OCI-LY7 (cell line): ENCODE measurements at regions not wholly inside any gene's neighbourhood (a gene's known extent, or its start where the extent isn't known, plus 50 kb on each side); places are given as distances from the start of the nearest gene placed in this dataset.

Experiments used
- BruUV-seq: library from RNA; stranded (reverse); fragments of 400-500 nt; replicated peaks from 2 replicates; lab custom pipeline; 2021; lab: Mats Ljungman, UMichigan
- CTCF ChIA-PET: fragments of 300-600 bp; sonication (Branson Sonifier 250); formaldehyde crosslinking; loops from one replicate; lab custom pipeline; 2022; ENCODE audit warnings: antibody characterized with exemption; ENCODE audit not compliant: unreplicated experiment; lab: Charles Lee
- POLR2A ChIA-PET: fragments of 300-600 bp; sonication (Branson Sonifier 250); formaldehyde crosslinking; loops from one replicate; lab custom pipeline; 2022; ENCODE audit warnings: antibody characterized with exemption; lab: Charles Lee
- DNase-seq: peaks from one replicate; pipeline ENCODE4 v3.0.0-alpha.2; 2015; ENCODE audit warnings: low spot score
- H2AFZ ChIP-seq: fragments of 200-600 bp; sonication (generic), shearing (Covaris generic); 2 replicates; pipeline ENCODE4 v1.6.1; 2014; ENCODE audit warnings: mild to moderate bottlenecking, antibody characterized with exemption, low read length, moderate library complexity
- H3K27ac ChIP-seq: fragments of 200-600 bp; sonication (generic); 2 replicates; pipeline ENCODE4 v1.5.1; 2014; ENCODE audit warnings: mixed run types, low read depth, mild to moderate bottlenecking, moderate library complexity, low read length, inconsistent platforms; ENCODE audit not compliant: poor library complexity, severe bottlenecking
- H3K36me3 ChIP-seq: fragments of 200-600 bp; sonication (generic); 2 replicates; pipeline ENCODE4 v1.6.1; 2014; ENCODE audit warnings: mild to moderate bottlenecking, antibody characterized with exemption, low read length, moderate library complexity, mixed read lengths; ENCODE audit not compliant: insufficient read depth
- H3K4me1 ChIP-seq: fragments of 200-600 bp; sonication (generic); 2 replicates; pipeline ENCODE4 v1.5.1; 2014; ENCODE audit warnings: mild to moderate bottlenecking, low read length; ENCODE audit not compliant: insufficient read depth, poor library complexity, severe bottlenecking
- H3K4me2 ChIP-seq: fragments of 200-600 bp; sonication (generic); 2 replicates; pipeline ENCODE4 v1.6.1; 2014; ENCODE audit warnings: mild to moderate bottlenecking, low read length
- H3K4me3 ChIP-seq: fragments of 200-600 bp; sonication (generic); 2 replicates; pipeline ENCODE4 v1.5.1; 2014; ENCODE audit warnings: mild to moderate bottlenecking, low read depth, low read length; ENCODE audit not compliant: poor library complexity, severe bottlenecking
- H3K79me2 ChIP-seq: fragments of 200-600 bp; sonication (generic); 2 replicates; pipeline ENCODE4 v1.6.1; 2016; ENCODE audit warnings: low read depth, mild to moderate bottlenecking, low read length, moderate library complexity, mixed read lengths; ENCODE audit not compliant: insufficient read depth
- H3K9me2 ChIP-seq: fragments of 200-600 bp; sonication (generic); 2 replicates; pipeline ENCODE4 v1.6.1; 2016; ENCODE audit warnings: mild to moderate bottlenecking, low read length, mixed read lengths; ENCODE audit not compliant: insufficient read depth
- H3K9me3 ChIP-seq: fragments of 200-600 bp; sonication (generic); 2 replicates; pipeline ENCODE4 v1.6.1; 2014; ENCODE audit warnings: mild to moderate bottlenecking, mixed run types, low read length, mixed read lengths
- H4K20me1 ChIP-seq: fragments of 200-600 bp; sonication (generic); 2 replicates; pipeline ENCODE4 v1.6.1; 2014; ENCODE audit warnings: mild to moderate bottlenecking, antibody characterized with exemption, low read length, moderate library complexity, mixed read lengths; ENCODE audit not compliant: insufficient read depth
- EZH2phosphoT487 ChIP-seq: fragments of 200-600 bp; sonication (generic); IDR thresholded peaks from 2 replicates; pipeline ENCODE4 v1.6.1; 2018; ENCODE audit warnings: low read depth, borderline replicate concordance, mild to moderate bottlenecking, mixed run types, antibody characterized with exemption, low read length, moderate library complexity, mixed read lengths
- intact Hi-C: fragments of 100-400 bp; cut with micrococcal nuclease; formaldehyde crosslinking; loops from one replicate; pipeline ENCODE4 v1.10.0; 2022; ENCODE audit not compliant: unreplicated experiment
- TF ChIP-seq, protein P1 (sequence below): fragments of 200-600 bp; sonication (generic); conservative IDR thresholded peaks from 2 replicates; pipeline ENCODE4 v1.5.1; 2014; ENCODE audit warnings: mild to moderate bottlenecking, antibody characterized with exemption, low read length, moderate library complexity, mixed read lengths

DNA sequence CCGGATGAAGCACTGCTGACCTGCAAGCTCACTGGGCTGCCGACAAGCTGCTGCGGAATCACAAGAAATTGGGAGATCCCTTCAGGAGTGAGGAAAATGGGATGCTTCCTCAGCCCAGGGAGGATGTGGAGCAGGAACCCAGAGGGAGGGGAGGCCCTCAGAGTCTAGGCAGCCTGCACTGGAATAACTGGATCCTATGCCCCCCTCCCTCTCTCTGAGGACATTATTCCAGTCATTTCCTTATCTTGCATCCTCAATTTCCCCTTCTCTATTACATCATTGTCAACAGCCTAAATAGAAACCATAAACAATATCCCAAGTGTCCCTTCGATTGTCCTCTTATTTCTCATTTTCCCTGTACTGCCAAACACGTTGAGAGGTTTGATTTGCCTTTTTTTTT is 169.0 kb downstream of the OPA1 start:
- TF ChIP-seq EZH2phosphoT487: no peak
- TF ChIP-seq, protein P1, sequence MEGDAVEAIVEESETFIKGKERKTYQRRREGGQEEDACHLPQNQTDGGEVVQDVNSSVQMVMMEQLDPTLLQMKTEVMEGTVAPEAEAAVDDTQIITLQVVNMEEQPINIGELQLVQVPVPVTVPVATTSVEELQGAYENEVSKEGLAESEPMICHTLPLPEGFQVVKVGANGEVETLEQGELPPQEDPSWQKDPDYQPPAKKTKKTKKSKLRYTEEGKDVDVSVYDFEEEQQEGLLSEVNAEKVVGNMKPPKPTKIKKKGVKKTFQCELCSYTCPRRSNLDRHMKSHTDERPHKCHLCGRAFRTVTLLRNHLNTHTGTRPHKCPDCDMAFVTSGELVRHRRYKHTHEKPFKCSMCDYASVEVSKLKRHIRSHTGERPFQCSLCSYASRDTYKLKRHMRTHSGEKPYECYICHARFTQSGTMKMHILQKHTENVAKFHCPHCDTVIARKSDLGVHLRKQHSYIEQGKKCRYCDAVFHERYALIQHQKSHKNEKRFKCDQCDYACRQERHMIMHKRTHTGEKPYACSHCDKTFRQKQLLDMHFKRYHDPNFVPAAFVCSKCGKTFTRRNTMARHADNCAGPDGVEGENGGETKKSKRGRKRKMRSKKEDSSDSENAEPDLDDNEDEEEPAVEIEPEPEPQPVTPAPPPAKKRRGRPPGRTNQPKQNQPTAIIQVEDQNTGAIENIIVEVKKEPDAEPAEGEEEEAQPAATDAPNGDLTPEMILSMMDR: no peak
- Histone ChIP-seq H3K4me2 (no peak overlapping the region), H2AFZ (no peak overlapping the region), H3K4me3 (no peak overlapping the region), H3K27ac (no peak overlapping the region), H3K4me1 (no peaks in the 10 kb centered on the region), H3K9me3 (peaks cover 13% of the 10 kb centered on the region), H3K36me3 (no peaks in the 10 kb centered on the region), H3K9me2 (no peaks in the 10 kb centered on the region), H3K79me2 (no peaks in the 10 kb centered on the region), H4K20me1 (no peaks in the 10 kb centered on the region)
- intact Hi-C loops: no loop called here
- no TSS peak for BruUV-seq
- CTCF ChIA-PET: no interaction called here
- POLR2A ChIA-PET: interaction anchor here (0.7 kb wide), 1 partner anchor 139 kb away, joined by 6 read pairs; no protein-coding TSS in a partner anchor
- DNase-seq: no peak

DNA sequence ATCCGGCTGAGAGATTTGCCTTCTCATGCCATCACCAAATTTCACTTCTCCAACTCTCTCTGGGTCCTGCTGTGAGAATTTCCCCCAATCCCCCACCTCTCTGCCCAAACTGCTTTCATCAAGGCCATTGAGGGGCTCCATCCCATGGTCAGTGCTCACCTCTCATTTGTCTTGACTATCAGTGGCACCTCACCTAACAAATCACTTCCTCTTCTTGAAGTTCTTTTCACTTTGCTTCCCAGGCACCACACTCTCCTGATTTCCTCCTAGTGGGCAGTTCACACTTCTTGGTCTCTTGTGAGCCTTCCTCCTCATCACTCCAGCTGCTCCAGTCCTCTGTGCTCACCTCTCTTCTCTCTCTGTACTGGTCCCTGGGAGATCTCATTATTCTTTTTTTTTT is 169.6 kb downstream of the OPA1 start:
- H3K36me3 ChIP-seq: no peaks in the 10 kb centered on the region
- POLR2A ChIA-PET: interaction anchor here (0.7 to 1.0 kb wide), 2 partner anchors 69 to 140 kb away, joined by 3 to 6 read pairs; no protein-coding TSS in a partner anchor
- no peak overlapping the region for H3K27ac ChIP-seq
- no peaks in the 10 kb centered on the region for H3K9me2 ChIP-seq
- BruUV-seq: no TSS peak
- H3K79me2 ChIP-seq: no peaks in the 10 kb centered on the region
- no peak overlapping the region for H3K4me2 ChIP-seq
- TF ChIP-seq, protein P1: no peak
- TF ChIP-seq EZH2phosphoT487: no peak
- H2AFZ ChIP-seq: no peak overlapping the region
- H3K4me3 ChIP-seq: no peak overlapping the region
- H4K20me1 ChIP-seq: no peaks in the 10 kb centered on the region
- intact Hi-C loops: no loop called here
- CTCF ChIA-PET: no interaction called here
- 0 out of 2 replicates have a peak, but pooled peaks cover 6% of the 10 kb centered on the region for H3K9me3 ChIP-seq
- no peak for DNase-seq
- no peaks in the 10 kb centered on the region for H3K4me1 ChIP-seq

DNA sequence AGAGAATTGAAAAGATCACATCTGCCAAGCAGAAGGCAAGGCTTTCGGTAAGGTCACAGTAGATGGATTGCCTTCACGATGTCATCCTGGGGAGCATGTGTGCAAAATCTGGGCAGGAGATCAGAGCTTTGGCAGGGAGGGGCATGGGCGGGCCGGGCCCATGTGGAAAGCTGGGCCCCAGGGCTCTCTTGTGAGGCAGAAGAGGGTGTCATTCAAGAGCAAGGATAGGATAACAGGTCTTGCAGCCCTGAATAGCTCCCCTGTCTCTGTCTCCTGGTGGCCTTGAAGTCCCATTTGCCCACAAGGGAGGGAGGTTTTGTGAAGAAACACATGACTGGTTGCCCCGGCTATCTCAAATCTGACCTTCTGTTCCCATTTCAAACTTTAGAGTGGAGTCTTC is 172.0 kb downstream of the OPA1 start:
- no peak for DNase-seq
- no peak overlapping the region for H3K4me3 ChIP-seq
- H4K20me1 ChIP-seq: no peaks in the 10 kb centered on the region
- H3K36me3 ChIP-seq: no peaks in the 10 kb centered on the region
- BruUV-seq: no TSS peak
- no peak overlapping the region for H2AFZ ChIP-seq
- H3K4me1 ChIP-seq: no peaks in the 10 kb centered on the region
- H3K9me3 ChIP-seq: no peaks in the 10 kb centered on the region
- H3K4me2 ChIP-seq: no peak overlapping the region
- TF ChIP-seq, protein P1: no peak
- TF ChIP-seq EZH2phosphoT487: no peak
- H3K9me2 ChIP-seq: no peaks in the 10 kb centered on the region
- ChIA-PET POLR2A (no interaction called here), CTCF (no interaction called here)
- intact Hi-C loops: no loop called here
- no peak overlapping the region for H3K27ac ChIP-seq
- H3K79me2 ChIP-seq: no peaks in the 10 kb centered on the region
